KOPT-K1 (cell line): ENCODE measurements at regions not wholly inside any gene's neighbourhood (a gene's known extent, or its start where the extent isn't known, plus 50 kb on each side); places are given as distances from the start of the nearest gene placed in this dataset.

Experiments
- H3K27ac ChIP-seq: fragments of 200-600 bp; sonication (generic); 2 replicates; pipeline ENCODE4 v1.5.1; 2016; ENCODE audit warnings: antibody characterized with exemption, mild to moderate bottlenecking, low read depth, low read length; ENCODE audit not compliant: poor library complexity, severe bottlenecking
- H3K36me3 ChIP-seq: fragments of 200-600 bp; sonication (generic); 2 replicates; pipeline ENCODE4 v1.5.1; 2017; ENCODE audit warnings: antibody characterized with exemption, mild to moderate bottlenecking, low read length, moderate library complexity; ENCODE audit not compliant: insufficient read depth
- H3K9me3 ChIP-seq: fragments of 200-600 bp; sonication (generic); 2 replicates; pipeline ENCODE4 v1.5.1; 2017; ENCODE audit warnings: antibody characterized with exemption, low read length, mild to moderate bottlenecking; ENCODE audit not compliant: insufficient read depth, poor library complexity, severe bottlenecking

DNA sequence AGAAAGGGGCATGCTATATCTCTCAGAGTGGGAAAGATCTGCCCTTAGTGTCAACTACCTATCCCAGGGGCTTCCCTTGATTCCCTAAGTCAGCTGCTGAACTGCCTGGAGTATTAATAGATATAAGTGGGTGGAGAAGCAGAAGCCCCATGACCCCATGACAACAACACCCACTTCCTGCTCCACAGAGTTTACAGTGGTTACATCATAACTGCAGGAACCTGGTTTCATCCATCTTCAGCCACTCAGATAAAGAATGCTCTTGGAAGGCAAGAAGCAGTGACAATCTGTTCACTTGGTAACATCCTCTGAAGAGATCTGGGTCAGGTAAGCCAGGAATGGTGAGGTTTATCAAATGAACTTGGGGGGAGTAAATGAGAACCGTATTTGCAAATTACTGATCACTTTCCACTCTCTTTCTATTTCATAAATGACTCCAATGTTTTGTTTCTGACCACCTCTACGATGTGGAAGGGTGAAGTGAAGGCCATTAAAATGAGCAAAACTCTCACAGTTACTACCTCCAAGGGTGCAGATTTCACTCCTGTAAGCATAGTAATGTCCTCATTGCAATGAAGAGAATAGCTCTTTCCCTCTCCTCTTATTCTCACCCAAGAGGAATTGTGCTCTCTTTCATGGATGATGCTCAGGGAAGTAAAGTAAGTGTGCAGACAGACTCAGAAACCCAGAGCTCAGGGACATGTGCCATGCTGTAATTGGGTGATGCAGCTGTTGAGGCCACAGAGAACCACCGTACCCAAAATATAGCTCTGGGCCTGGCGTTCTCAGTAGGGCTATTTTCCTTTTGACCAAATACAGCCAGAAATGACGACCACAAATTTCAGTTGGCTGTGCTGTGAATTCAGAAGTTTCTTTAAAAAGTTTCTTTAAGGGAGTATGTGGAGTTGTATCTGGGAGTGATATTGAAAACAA lies 192.8 kb upstream of the APCDD1 start:
- no peaks in the 10 kb centered on the region for H3K36me3 ChIP-seq
- H3K27ac ChIP-seq, result peak overlapping the region; percentile 11
- H3K9me3 ChIP-seq, result no peaks in the 10 kb centered on the region

DNA sequence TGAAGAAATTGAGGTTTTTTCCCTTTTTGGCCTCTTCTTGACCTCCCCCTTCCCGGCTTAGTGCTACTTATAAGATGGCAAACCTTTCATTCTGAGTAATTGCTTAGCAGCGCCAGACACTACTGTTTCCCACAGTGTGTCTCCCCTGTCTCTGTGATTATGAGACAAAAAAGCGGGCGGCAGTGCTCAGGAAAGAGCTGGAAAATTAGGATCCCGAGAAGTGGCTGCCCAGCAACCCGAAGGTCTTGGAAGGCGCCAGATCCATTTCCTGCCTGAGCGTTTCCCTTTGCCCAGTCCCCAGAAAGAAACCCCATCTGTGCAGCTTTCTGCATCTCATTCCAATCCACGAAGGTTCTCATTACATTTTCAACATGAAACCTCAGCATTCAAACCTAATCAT lies 191.9 kb upstream of the APCDD1 start:
- Histone ChIP-seq H3K27ac (no peak overlapping the region), H3K9me3 (no peaks in the 10 kb centered on the region), H3K36me3 (no peaks in the 10 kb centered on the region)

DNA sequence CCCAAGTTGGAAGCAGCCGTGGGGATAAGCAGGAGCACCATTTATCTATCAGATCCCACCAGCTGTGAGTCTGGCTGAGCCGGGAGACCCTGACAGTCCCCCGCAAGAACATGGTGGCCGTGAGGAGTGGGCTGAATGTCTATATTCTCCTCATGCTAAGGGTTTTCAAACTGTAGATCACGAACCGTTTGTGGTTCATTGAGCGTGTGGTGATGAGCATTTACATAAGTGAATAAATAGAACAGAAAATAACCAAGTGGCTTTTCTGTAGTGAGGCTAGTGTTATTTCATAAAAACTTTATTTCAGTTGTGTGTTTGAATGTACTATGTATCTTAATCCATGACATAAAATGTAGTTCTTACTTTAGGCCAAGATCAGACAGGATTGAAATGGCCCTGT lies 190.2 kb upstream of the APCDD1 start:
- no peak overlapping the region for H3K27ac ChIP-seq
- no peaks in the 10 kb centered on the region for H3K36me3 ChIP-seq

DNA sequence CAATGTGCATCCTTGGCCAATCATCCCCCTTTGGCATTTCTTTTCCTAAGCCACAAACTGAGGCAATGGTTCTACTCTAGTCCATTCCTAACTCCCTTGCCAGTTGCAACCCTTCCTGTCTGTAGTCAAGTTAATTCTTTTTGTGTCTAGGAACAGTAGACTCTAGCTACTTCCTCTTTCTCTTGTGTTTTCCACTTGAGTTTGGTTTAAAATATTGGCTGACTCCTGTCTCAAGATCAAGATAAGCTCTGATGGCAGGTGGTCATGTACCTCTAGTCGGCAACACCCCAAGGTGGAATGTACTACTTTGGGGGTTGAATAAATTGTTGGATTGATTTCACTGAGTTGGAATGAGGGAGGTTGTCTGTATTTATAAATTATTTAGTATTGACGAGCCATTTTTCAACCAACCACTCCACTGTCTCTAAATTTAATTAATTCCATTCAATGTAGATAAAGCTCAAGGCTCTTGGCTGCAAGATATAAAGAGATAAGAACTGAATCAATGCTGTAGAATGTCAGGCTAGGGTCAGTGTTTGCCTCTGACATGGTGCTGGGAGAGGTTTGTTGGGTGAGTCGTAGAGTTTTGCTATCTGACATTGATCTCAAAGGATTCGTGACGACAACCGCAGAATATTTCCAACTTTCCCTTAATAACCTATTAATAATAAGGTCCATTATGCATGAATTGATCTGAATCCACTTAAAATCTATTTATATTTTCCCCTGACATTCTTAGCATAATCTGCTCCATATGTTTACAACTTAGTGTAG lies 188.7 kb upstream of the APCDD1 start:
- H3K36me3 ChIP-seq, result no peaks in the 10 kb centered on the region
- H3K9me3 ChIP-seq, result no peaks in the 10 kb centered on the region
- H3K27ac ChIP-seq, result no peak overlapping the region

More for the DNA sequence above, 190.2 kb upstream of the APCDD1 start:
- H3K9me3 ChIP-seq, result no peaks in the 10 kb centered on the region

DNA sequence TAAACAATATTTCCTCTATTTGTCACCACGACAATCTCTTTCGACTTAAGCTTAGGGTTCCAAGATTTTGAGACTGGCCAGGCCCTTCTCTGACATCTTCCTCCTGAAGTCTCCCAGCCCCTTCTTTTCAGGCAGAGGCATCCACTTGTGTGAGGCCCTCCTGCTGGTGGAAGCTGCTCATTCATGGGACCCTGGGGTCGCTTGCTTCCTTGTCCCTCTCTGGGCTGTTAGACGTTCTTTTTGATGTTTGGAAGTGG lies 188.2 kb upstream of the APCDD1 start:
- no peak overlapping the region for H3K27ac ChIP-seq
- no peaks in the 10 kb centered on the region for H3K9me3 ChIP-seq
- H3K36me3 ChIP-seq, result no peaks in the 10 kb centered on the region

DNA sequence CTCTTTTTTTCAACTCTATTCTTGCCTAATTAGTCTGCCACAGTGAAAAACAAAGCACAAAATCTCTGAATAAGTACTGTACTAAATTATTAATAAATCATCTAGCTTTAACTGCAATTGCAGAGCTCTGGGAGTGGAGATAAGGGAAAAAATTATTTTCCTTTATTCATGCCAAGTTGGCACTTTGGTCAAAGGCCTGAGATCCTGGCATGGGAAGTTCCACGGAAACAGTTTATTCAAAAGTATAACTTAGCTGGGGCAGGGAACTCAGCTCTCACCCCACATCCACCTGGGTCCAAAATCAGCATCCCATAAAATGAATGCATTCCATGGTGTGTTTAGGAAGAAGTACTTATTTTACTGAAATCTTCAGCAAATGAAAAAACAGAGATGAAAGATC lies 185.2 kb upstream of the APCDD1 start:
- H3K27ac ChIP-seq, result no peak overlapping the region
- H3K9me3 ChIP-seq, result no peaks in the 10 kb centered on the region
- no peaks in the 10 kb centered on the region for H3K36me3 ChIP-seq

DNA sequence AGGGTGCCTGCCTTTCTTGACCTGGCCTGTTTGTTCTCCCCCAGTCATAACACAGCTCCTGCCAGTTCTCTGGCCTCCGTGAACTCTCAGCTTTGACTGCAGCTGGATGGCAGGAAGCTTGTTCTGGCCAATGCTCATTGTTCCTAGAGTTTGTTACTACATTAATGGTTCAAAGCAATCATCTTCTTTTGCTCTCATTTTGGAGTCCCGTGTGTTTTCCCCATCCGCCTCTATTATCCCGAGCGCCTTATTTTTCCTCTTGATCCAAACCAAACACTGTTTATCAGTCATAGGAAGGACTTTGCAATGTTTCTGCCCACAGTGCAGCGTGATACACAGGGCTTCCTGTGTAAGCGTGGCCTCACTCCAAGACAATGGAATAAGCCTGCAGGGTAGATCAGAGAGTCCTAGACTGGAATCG lies 184.3 kb upstream of the APCDD1 start:
- no peaks in the 10 kb centered on the region for H3K36me3 ChIP-seq
- H3K9me3 ChIP-seq, result no peaks in the 10 kb centered on the region

DNA sequence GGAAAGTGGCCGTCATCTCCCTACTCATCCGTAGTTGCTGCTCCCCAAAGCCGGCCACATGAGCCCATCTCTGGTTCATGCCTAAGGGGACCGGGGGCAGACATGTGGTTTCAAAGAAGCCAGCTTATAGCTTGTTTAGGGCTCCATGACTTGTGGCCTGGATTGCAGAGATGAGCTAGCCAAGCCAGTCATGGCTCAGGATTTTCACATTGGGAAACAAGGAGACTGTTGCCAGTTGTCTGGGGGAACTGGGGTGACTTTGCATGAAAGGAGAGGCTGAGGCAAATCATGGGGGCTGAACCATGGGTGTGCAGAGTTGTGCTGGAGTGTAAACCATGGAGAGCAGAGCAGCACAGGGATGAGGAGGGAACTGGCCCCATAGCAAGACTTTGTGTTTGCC lies 183.0 kb upstream of the APCDD1 start:
- Histone ChIP-seq H3K36me3 (no peaks in the 10 kb centered on the region), H3K27ac (no peak overlapping the region), H3K9me3 (no peaks in the 10 kb centered on the region)

More for the DNA sequence above, 184.3 kb upstream of the APCDD1 start:
- no peak overlapping the region for H3K27ac ChIP-seq

DNA sequence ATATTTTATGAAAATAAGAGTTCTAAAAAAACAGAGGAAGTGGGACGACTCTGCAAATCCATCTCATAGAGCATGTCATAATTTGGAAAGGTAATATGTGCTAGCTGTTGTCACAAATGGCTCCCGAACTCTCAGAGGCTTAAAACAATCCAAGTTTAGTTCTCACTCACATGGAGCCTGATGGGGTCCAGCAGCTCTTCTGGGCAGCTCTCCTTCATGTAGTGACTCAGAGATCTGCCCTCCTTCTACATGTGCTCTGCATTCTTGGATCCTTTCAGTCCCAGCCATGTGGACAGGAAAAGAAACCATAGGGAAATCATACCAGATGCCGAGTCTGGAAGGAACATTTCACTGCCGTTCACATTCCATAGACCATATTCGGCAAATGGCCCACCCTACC lies 180.1 kb upstream of the APCDD1 start:
- Histone ChIP-seq H3K9me3 (no peaks in the 10 kb centered on the region), H3K36me3 (no peaks in the 10 kb centered on the region), H3K27ac (no peak overlapping the region)

DNA sequence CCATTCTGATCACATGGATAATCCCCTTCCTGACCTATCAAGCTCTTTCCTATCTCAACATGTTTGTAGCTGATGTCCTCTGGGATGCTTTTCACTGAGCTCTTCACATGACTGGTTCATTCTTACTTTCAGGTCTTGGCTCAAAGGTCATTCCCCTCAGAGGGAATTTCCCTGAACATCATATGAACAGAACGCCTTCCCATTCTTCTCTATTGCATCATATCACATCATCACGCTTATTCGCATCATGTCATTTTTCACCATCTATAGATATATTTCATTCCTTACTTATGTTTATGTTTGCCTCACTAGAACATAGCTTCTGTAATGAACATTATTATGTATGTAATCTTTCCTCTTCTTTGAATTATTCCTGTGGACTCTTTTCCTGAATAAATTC lies 178.9 kb upstream of the APCDD1 start:
- Histone ChIP-seq H3K36me3 (no peaks in the 10 kb centered on the region), H3K27ac (no peak overlapping the region), H3K9me3 (no peaks in the 10 kb centered on the region)

DNA sequence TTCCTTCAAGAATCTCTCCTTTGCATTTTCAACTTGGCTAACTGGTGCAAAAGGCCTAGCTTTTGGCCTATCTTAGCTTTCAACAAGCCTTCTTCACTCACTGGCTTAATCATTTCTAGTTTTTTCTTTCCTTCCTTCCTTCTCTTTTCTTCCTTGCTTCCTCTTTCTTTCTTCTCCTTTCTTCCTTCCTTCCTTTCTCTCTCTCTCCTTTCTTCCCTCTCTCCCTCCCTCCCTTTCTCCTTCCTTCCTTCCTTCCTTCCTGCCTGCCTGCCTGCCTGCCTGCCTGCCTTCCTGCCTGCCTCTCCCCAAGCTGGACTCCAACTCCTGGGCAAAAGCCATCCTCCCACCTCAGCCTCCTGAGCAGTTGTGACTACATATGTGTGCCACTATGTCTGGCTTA lies 176.2 kb upstream of the APCDD1 start:
- Histone ChIP-seq H3K9me3 (no peaks in the 10 kb centered on the region), H3K36me3 (no peaks in the 10 kb centered on the region), H3K27ac (no peak overlapping the region)

DNA sequence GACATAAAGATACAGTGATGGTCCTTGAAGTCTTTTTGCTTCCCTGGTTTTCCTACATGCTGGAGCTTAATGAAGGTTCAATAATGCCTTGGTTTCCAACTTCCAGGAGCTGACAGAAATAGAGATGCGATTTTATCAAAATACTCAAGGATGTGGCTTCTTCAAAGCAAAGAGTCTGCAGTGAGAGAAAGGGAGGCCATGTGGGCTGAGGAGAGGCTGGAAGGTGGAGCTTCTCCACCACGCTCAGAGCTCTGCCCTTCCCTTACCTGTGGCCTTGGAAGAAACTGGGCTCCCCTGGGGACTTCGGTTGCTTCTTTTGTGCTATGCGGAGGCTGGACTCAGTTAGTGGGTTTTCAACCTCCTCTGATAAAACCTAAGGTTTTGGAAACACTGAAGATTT lies 175.0 kb upstream of the APCDD1 start:
- peak overlapping the region; percentile 8 for H3K27ac ChIP-seq
- no peaks in the 10 kb centered on the region for H3K9me3 ChIP-seq
- H3K36me3 ChIP-seq, result no peaks in the 10 kb centered on the region

DNA sequence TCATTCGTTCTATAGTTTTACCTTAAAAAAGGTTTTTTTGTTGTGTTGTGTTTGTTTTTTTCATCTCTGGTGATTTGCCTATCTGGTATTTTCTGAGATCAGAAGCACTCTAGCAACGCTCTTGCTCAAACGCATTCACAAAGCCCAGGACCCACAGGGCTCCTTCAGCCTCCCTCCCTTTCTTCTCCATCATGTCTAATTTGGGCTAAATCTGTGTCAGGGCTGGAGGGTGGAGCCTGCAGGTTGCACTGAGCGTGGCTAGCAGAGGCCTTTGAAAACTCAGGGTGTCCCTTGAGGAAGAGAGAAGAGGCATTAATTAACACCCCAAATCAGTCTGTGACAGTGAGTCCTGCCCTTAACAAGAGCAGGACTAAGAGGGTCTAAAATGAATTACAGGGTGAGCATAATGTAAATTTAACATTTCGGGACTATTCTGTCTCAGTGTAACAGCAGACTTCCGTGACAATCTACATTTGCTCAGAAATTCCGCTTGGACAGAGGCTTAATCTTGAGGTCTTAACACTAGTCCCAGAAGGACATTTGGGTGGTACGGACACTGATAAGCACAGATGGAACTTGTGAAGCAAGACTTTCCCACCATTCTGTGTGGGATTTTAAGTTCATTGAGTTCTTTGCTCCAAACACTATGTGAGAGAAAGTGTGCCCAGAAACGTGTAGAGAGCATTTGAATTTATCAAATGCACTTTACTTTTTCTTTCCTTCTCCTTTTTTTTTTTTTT lies 174.4 kb upstream of the APCDD1 start:
- no peaks in the 10 kb centered on the region for H3K9me3 ChIP-seq
- peak overlapping the region; percentile 8 for H3K27ac ChIP-seq
- H3K36me3 ChIP-seq, result no peaks in the 10 kb centered on the region

DNA sequence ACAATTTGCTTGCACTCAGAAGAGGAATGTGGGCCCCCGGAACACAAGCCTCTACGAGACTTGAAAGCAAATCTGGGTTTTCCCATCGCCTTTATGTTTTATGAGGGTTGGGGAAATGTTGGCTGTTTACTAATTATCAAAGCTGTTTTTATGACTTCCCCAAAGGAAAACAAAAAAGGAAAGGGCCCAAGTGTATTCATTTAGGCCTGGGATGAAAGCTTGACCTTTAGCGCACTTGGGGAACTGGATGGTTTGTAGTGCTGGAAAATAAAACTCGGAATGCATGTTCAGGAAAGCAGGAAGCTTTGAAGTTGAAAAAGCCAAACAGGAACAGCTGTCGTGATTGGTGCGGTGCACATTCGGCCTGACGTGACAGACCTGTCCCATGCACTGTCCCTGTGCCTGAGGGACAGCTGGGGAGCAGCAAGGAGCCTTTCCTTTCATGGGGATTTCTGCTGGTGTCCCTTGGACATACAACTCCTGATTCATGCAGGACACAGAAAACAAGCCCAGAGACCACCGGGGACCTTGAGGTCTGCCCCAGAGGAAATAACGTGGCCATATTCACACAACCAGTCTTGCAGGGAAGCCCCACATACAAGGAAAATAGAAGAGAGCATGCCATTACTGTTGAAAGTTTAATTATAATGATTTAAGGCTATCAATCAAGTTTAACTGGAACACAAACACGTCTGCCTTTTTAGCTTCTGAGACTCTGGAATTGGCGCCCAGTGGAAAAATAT lies 169.7 kb upstream of the APCDD1 start:
- Histone ChIP-seq H3K36me3 (no peaks in the 10 kb centered on the region), H3K9me3 (peaks cover 13% of the 10 kb centered on the region), H3K27ac (no peak overlapping the region)

DNA sequence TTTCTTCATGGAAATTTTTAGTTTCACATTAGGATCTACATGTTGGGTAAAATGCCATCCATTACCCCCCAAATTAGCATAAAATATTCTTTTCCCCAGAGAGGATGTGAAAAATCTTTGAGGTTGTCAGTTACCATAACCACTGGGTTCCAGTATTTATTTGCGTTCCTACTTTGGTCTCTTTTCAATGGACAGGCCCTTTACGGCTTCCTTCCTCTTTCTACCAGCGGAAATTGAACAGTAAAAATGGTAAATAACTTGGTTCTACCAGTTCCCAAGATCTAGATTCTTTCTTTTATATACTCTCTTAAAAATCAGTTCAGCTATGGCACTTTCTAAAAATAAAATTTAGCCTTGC lies 169.2 kb upstream of the APCDD1 start:
- H3K36me3 ChIP-seq, result no peaks in the 10 kb centered on the region
- H3K27ac ChIP-seq, result no peak overlapping the region
- H3K9me3 ChIP-seq, result peaks cover 13% of the 10 kb centered on the region
